ENCODE measurements at regions not wholly inside any gene's neighbourhood (a gene's known extent, or its start where the extent isn't known, plus 50 kb on each side); places are given as distances from the start of the nearest gene placed in this dataset.

DNA sequence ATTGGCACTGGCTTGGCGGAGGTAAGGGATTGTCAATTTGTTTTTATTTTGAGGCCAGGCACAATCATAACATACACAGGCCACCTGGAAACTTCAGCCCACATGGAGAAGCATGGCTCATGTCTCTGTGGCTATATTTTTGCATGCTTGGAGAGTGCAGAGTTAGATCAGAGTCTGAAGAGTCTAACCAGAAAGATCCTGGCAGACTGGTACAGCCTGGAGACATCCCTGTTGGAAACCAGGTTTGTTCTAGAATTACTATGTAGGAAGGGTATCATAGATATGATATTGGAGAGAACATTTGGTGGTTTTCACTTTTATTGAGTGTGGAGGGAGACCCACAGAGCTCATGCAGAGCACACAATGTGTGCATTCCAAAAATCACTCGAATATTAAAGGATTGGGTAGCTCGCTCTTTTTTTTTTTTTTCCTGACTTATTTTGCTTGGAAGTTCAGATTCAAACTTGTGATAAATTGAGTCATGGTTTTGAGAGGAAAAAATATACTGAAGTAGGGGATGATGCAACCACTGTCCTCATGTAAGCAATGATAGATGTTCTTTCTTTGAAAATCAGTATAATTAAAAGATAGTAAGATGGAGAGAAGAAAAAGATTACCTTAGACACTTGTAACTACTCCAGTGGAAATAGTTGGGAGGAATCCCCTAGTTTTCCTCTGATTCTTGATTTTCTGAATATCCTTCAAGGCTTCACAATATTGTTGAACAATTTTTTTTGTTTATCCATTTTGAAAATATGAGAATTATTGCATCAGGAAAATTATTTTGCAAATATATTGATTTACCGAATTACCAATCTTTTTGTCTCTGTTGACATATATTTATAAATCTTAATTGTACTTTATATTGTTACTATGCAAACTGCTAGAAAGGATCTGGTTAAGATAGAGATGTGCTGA lies 185.7 kb upstream of the ZEB2 start:
- Histone ChIP-seq H3K27me3 (ENCODE audit: control insufficient read depth in 1 of 2, insufficient read depth in 1 of 2, low read length in 2 of 2) (no peaks in the 10 kb centered on the region), H4K8ac (ENCODE audit: low read length) (no peak overlapping the region), H3K4me3 (ENCODE audit: insufficient read depth in 1 of 2, low read depth in 1 of 2, low read length in 2 of 2) (no peak overlapping the region), H2AFZ (ENCODE audit: low read depth, low read length) (no peak overlapping the region), H3K18ac (ENCODE audit: low read depth in 1 of 2, low read length in 2 of 2) (no peak overlapping the region), H3K27ac (ENCODE audit: low read length, poor library complexity, severe bottlenecking) (no peak overlapping the region), H3K36me3 (ENCODE audit: control insufficient read depth in 1 of 2, insufficient read depth in 2 of 2, low read depth in 1 of 2, low read length in 2 of 2) (no peaks in the 10 kb centered on the region), H3K79me1 (replicated peaks; ENCODE audit: low read length, poor library complexity, severe bottlenecking) (no peaks in the 10 kb centered on the region), H3K14ac (ENCODE audit: low read length in 2 of 2) (no peak overlapping the region), H2AK5ac (ENCODE audit: low read length, severe bottlenecking) (no peak overlapping the region), H3K9ac (ENCODE audit: low read length) (peak overlapping the region; percentile 3), H2BK120ac (ENCODE audit: low read depth, low read length) (no peak overlapping the region), H2BK12ac (ENCODE audit: low read length in 2 of 2) (no peak overlapping the region), H3K4me1 (ENCODE audit: control insufficient read depth, insufficient read depth, low read depth, low read length) (no peaks in the 10 kb centered on the region), H2BK5ac (ENCODE audit: low read depth, low read length, poor library complexity, severe bottlenecking) (no peak overlapping the region), H3K23ac (ENCODE audit: low read length in 2 of 2) (no peak overlapping the region), H4K91ac (ENCODE audit: low read length) (no peak overlapping the region), H3K9me3 (ENCODE audit: control insufficient read depth, low read length) (no peaks in the 10 kb centered on the region), H3K4me2 (ENCODE audit: low read length, poor library complexity, severe bottlenecking) (no peak overlapping the region), H3K4ac (ENCODE audit: low read depth in 1 of 2, low read length in 2 of 2) (no peak overlapping the region), H2BK15ac (ENCODE audit: low read depth, poor library complexity, severe bottlenecking) (no peak overlapping the region)
- peak; percentile 38 for DNase-seq
- WGBS = 98% methylated on average over 3 of the region's 4 CpGs

GRCh38 chr2:144704709-144705095 lies 184.8 kb upstream of the ZEB2 start:
- no peak overlapping the region for H2BK12ac ChIP-seq (ENCODE audit: low read length in 2 of 2)
- no peak overlapping the region for H3K27ac ChIP-seq (ENCODE audit: low read length, poor library complexity, severe bottlenecking)

GRCh38 chr2:144703852-144704708 lies 184.2 kb upstream of the ZEB2 start:
- no peak overlapping the region for H3K4ac ChIP-seq (ENCODE audit: low read depth in 1 of 2, low read length in 2 of 2)
- H3K27me3 ChIP-seq (ENCODE audit: control insufficient read depth in 1 of 2, insufficient read depth in 1 of 2, low read length in 2 of 2) = no peaks in the 10 kb centered on the region
- no peak overlapping the region for H4K8ac ChIP-seq (ENCODE audit: low read length)
- H3K14ac ChIP-seq (ENCODE audit: low read length in 2 of 2) = no peak overlapping the region
- no peak overlapping the region for H2BK5ac ChIP-seq (ENCODE audit: low read depth, low read length, poor library complexity, severe bottlenecking)
- H2AK5ac ChIP-seq (ENCODE audit: low read length, severe bottlenecking) = no peak overlapping the region
- H2AFZ ChIP-seq (ENCODE audit: low read depth, low read length) = no peak overlapping the region
- no peaks in the 10 kb centered on the region for H3K79me1 ChIP-seq (replicated peaks; ENCODE audit: low read length, poor library complexity, severe bottlenecking)
- no peak overlapping the region for H3K27ac ChIP-seq (ENCODE audit: low read length, poor library complexity, severe bottlenecking)
- no peak overlapping the region for H3K23ac ChIP-seq (ENCODE audit: low read length in 2 of 2)
- 40% methylated on average over 3 of the region's 6 CpGs for WGBS
- no peaks in the 10 kb centered on the region for H3K9me3 ChIP-seq (ENCODE audit: control insufficient read depth, low read length)
- no peak overlapping the region for H4K91ac ChIP-seq (ENCODE audit: low read length)
- H3K36me3 ChIP-seq (ENCODE audit: control insufficient read depth in 1 of 2, insufficient read depth in 2 of 2, low read depth in 1 of 2, low read length in 2 of 2) = no peaks in the 10 kb centered on the region
- H3K18ac ChIP-seq (ENCODE audit: low read depth in 1 of 2, low read length in 2 of 2) = no peak overlapping the region
- no peak overlapping the region for H3K4me3 ChIP-seq (ENCODE audit: insufficient read depth in 1 of 2, low read depth in 1 of 2, low read length in 2 of 2)
- H2BK120ac ChIP-seq (ENCODE audit: low read depth, low read length) = no peak overlapping the region
- H2BK12ac ChIP-seq (ENCODE audit: low read length in 2 of 2) = no peak overlapping the region
- H3K4me2 ChIP-seq (ENCODE audit: low read length, poor library complexity, severe bottlenecking) = no peak overlapping the region
- no peaks in the 10 kb centered on the region for H3K4me1 ChIP-seq (ENCODE audit: control insufficient read depth, insufficient read depth, low read depth, low read length)
- DNase-seq = peak; percentile 71
- no peak overlapping the region for H2BK15ac ChIP-seq (ENCODE audit: low read depth, poor library complexity, severe bottlenecking)
- H3K9ac ChIP-seq (ENCODE audit: low read length) = no peak overlapping the region

More at GRCh38 chr2:144704709-144705095, 184.8 kb upstream of the ZEB2 start:
- no peaks in the 10 kb centered on the region for H3K9me3 ChIP-seq (ENCODE audit: control insufficient read depth, low read length)
- no peak overlapping the region for H2BK5ac ChIP-seq (ENCODE audit: low read depth, low read length, poor library complexity, severe bottlenecking)
- H3K4me3 ChIP-seq (ENCODE audit: insufficient read depth in 1 of 2, low read depth in 1 of 2, low read length in 2 of 2) = no peak overlapping the region
- no peak overlapping the region for H2BK120ac ChIP-seq (ENCODE audit: low read depth, low read length)
- no peaks in the 10 kb centered on the region for H3K36me3 ChIP-seq (ENCODE audit: control insufficient read depth in 1 of 2, insufficient read depth in 2 of 2, low read depth in 1 of 2, low read length in 2 of 2)
- H3K4me2 ChIP-seq (ENCODE audit: low read length, poor library complexity, severe bottlenecking) = no peak overlapping the region
- H4K8ac ChIP-seq (ENCODE audit: low read length) = no peak overlapping the region
- H3K23ac ChIP-seq (ENCODE audit: low read length in 2 of 2) = no peak overlapping the region
- no peak overlapping the region for H2AK5ac ChIP-seq (ENCODE audit: low read length, severe bottlenecking)
- no peaks in the 10 kb centered on the region for H3K4me1 ChIP-seq (ENCODE audit: control insufficient read depth, insufficient read depth, low read depth, low read length)
- H2BK15ac ChIP-seq (ENCODE audit: low read depth, poor library complexity, severe bottlenecking) = no peak overlapping the region
- H4K91ac ChIP-seq (ENCODE audit: low read length) = no peak overlapping the region
- no peak overlapping the region for H3K4ac ChIP-seq (ENCODE audit: low read depth in 1 of 2, low read length in 2 of 2)
- no peaks in the 10 kb centered on the region for H3K79me1 ChIP-seq (replicated peaks; ENCODE audit: low read length, poor library complexity, severe bottlenecking)
- H3K14ac ChIP-seq (ENCODE audit: low read length in 2 of 2) = no peak overlapping the region
- no peak overlapping the region for H3K9ac ChIP-seq (ENCODE audit: low read length)
- no peaks in the 10 kb centered on the region for H3K27me3 ChIP-seq (ENCODE audit: control insufficient read depth in 1 of 2, insufficient read depth in 1 of 2, low read length in 2 of 2)
- no peak overlapping the region for H2AFZ ChIP-seq (ENCODE audit: low read depth, low read length)
- H3K18ac ChIP-seq (ENCODE audit: low read depth in 1 of 2, low read length in 2 of 2) = no peak overlapping the region
- WGBS = 93% methylated on average over 2 of the region's 3 CpGs
- no peak for DNase-seq

GRCh38 chr2:144702051-144702450 lies 182.1 kb upstream of the ZEB2 start:
- Histone ChIP-seq H2AFZ (ENCODE audit: low read depth, low read length) (no peak overlapping the region), H3K4me2 (ENCODE audit: low read length, poor library complexity, severe bottlenecking) (no peak overlapping the region), H3K27me3 (ENCODE audit: control insufficient read depth in 1 of 2, insufficient read depth in 1 of 2, low read length in 2 of 2) (no peaks in the 10 kb centered on the region), H3K9ac (ENCODE audit: low read length) (no peak overlapping the region), H2BK120ac (ENCODE audit: low read depth, low read length) (no peak overlapping the region), H3K4ac (ENCODE audit: low read depth in 1 of 2, low read length in 2 of 2) (no peak overlapping the region), H3K18ac (ENCODE audit: low read depth in 1 of 2, low read length in 2 of 2) (no peak overlapping the region), H2AK5ac (ENCODE audit: low read length, severe bottlenecking) (no peak overlapping the region), H2BK5ac (ENCODE audit: low read depth, low read length, poor library complexity, severe bottlenecking) (no peak overlapping the region), H4K8ac (ENCODE audit: low read length) (no peak overlapping the region), H2BK12ac (ENCODE audit: low read length in 2 of 2) (no peak overlapping the region), H3K79me1 (replicated peaks; ENCODE audit: low read length, poor library complexity, severe bottlenecking) (no peaks in the 10 kb centered on the region), H4K91ac (ENCODE audit: low read length) (no peak overlapping the region), H3K14ac (ENCODE audit: low read length in 2 of 2) (no peak overlapping the region), H3K23ac (ENCODE audit: low read length in 2 of 2) (no peak overlapping the region), H3K4me3 (ENCODE audit: insufficient read depth in 1 of 2, low read depth in 1 of 2, low read length in 2 of 2) (no peak overlapping the region), H3K9me3 (ENCODE audit: control insufficient read depth, low read length) (no peaks in the 10 kb centered on the region), H3K27ac (ENCODE audit: low read length, poor library complexity, severe bottlenecking) (no peak overlapping the region), H3K4me1 (ENCODE audit: control insufficient read depth, insufficient read depth, low read depth, low read length) (no peaks in the 10 kb centered on the region), H2BK15ac (ENCODE audit: low read depth, poor library complexity, severe bottlenecking) (no peak overlapping the region), H3K36me3 (ENCODE audit: control insufficient read depth in 1 of 2, insufficient read depth in 2 of 2, low read depth in 1 of 2, low read length in 2 of 2) (no peaks in the 10 kb centered on the region)
- no peak for DNase-seq
- 94% methylated on average over 1 of the region's 1 CpG for WGBS
